Stimulated activated naive B cell treated with anti-CD40 and anti-IgM and Interleukin-4, amounts not matched to agents 10 μg/mL and 1 μg/mL and 100 μg/mL, for 72 hours (primary cell): ENCODE measurements at regions not wholly inside any gene's neighbourhood (a gene's known extent, or its start where the extent isn't known, plus 50 kb on each side); places are given as distances from the start of the nearest gene placed in this dataset.
"Not testable (repeated sequence)": the region's sequence is repeated elsewhere in the genome, so short reads cannot be mapped to it uniquely, and the experiment has no call there.

Source experiments
- ATAC-seq, 2 donors: fragments of 150-1000 bp; cut with Tn5 transposase; replicated peaks; 2 replicates each; pipeline ENCODE4 v1.10.0; 2021; ENCODE audit warnings: moderate library complexity in 1 of 2
- DNase-seq: peaks from one replicate; pipeline ENCODE4 v3.0.0; 2021
- H3K27ac Mint-ChIP-seq: one replicate; pipeline ENCODE4 v1.8.0; 2022; ENCODE audit warnings: mild to moderate bottlenecking, mixed read lengths
- H3K27me3 Mint-ChIP-seq, 2 donors: one replicate each; pipeline ENCODE4 v1.8.0; 2022; ENCODE audit warnings: mixed read lengths in 2 of 2
- H3K36me3 Mint-ChIP-seq, 2 donors: one replicate each; pipeline ENCODE4 v1.8.0; 2022; ENCODE audit warnings: mixed read lengths in 2 of 2, mild to moderate bottlenecking in 1 of 2
- H3K4me1 Mint-ChIP-seq, 2 donors: one replicate each; pipeline ENCODE4 v1.8.0; 2022; ENCODE audit warnings: mixed read lengths in 2 of 2, mild to moderate bottlenecking in 1 of 2
- H3K4me3 Mint-ChIP-seq, 2 donors: one replicate each; pipeline ENCODE4 v1.8.0; 2022; ENCODE audit warnings: mild to moderate bottlenecking in 2 of 2, mixed read lengths in 2 of 2, moderate library complexity in 1 of 2
- H3K9me3 Mint-ChIP-seq, 2 donors: one replicate each; pipeline ENCODE4 v1.8.0; 2022; ENCODE audit warnings: mixed read lengths in 2 of 2, mild to moderate bottlenecking in 1 of 2

DNA sequence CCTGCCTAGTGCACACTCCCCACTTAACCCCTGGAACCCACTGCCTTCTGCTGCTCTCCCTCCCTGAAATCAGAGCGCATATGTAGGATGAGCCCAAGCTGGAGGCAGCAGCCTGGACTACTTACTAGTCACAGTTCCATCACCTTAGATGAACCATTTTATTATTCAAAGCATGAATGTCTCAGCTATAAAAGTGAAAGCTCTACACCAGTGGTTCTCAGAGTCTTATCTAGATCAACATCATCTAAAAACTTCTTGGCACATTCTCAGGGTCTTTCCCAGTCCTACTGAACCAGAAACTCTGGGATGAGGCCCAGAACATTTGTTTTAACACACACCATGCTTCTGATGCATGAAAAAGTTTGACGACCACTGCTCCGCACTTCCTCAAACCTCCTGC is 100.3 kb upstream of the ANK3 start:
- peaks cover 0 to 6% of the 10 kb centered on the region in 2 donors for H3K27me3 Mint-ChIP-seq

DNA sequence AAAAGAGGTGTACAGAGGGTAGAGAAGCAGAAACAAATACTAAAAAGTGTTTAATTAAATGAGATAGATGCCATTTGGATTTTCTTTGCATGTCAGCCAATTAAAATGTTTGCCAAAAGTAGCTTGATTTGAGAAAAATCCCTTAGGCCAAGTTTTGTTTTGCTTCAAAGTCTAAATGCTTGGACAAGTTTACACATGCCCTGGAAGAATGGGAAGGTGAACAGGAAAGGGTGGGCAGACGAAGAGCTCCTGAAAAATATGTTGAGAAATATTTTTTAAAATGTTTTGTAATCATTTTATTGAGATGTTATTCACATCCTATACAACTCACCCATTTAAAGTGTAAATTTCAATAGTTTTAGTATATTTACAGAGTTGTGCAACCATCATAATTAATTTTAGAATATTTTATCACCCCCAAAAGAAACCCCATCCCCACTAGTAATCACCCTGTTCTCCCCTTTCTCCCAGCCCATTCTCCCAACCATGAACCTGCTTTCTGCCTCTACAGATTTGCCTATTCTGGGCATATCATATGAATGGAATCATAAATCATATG is 98.5 kb upstream of the ANK3 start:
- ATAC-seq (no peak), DNase-seq (no peak)
- no peaks in the 10 kb centered on the region for H3K36me3 Mint-ChIP-seq
- H3K4me1 Mint-ChIP-seq, result no peaks in the 10 kb centered on the region
- H3K4me3 Mint-ChIP-seq, result no peak overlapping the region
- peaks cover 0 to 6% of the 10 kb centered on the region in 2 donors for H3K27me3 Mint-ChIP-seq
- no peaks in the 10 kb centered on the region for H3K9me3 Mint-ChIP-seq
- no peak overlapping the region for H3K27ac Mint-ChIP-seq

More for the DNA sequence above, 100.3 kb upstream of the ANK3 start:
- DNase-seq (no peak), ATAC-seq (no peak)
- Mint-ChIP-seq H3K9me3 (no peaks in the 10 kb centered on the region), H3K27ac (no peak overlapping the region), H3K36me3 (no peaks in the 10 kb centered on the region), H3K4me3 (no peak overlapping the region), H3K4me1 (no peaks in the 10 kb centered on the region)

DNA sequence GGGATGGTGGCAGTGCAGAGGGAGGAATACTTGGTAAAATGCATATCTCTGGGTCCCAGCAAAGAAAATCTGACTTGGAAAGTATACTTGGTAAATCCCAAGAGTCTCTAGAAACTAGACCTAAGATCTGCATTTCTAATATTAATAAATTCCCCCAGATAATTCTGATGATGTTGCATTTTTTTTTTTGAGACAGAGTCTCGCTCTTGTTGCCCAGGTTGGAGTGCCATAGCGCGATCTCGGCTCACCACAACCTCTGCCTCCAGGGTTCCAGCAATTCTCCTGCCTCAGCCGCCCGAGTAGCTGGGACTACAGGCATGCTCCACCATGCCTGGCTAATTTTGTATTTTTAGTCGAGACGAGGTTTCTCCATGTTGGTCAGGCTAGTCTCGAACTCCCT is 97.9 kb upstream of the ANK3 start:
- Mint-ChIP-seq H3K27me3 (peaks cover 0 to 6% of the 10 kb centered on the region in 2 donors), H3K4me3 (no peak overlapping the region), H3K27ac (no peak overlapping the region), H3K4me1 (no peaks in the 10 kb centered on the region), H3K9me3 (no peaks in the 10 kb centered on the region), H3K36me3 (no peaks in the 10 kb centered on the region)
- DNase-seq (no peak), ATAC-seq (no peak)

DNA sequence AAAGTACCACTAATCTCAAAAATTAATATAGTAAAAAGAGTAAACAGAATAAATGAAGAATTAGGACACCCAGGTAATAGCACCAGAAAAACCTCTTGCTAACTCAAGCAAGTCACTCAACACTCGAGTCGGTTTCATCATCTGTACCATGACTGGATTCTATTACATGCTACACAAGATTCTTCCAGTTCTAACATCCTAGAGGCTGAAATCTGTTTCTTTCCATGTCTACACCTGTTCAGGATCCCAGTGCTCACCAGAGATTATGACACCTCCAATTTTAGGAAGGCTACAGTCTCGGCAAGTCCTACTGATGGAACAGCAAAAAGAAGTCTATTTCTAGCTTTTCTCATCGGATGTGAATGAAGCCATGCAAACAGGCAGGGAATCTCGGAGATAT is 95.3 kb upstream of the ANK3 start:
- Mint-ChIP-seq H3K4me3 (no peak overlapping the region), H3K9me3 (no peaks in the 10 kb centered on the region), H3K36me3 (no peaks in the 10 kb centered on the region), H3K4me1 (no peaks in the 10 kb centered on the region), H3K27ac (no peak overlapping the region), H3K27me3 (peaks cover 0 to 6% of the 10 kb centered on the region in 2 donors)
- DNase-seq, result no peak
- no peak for ATAC-seq

DNA sequence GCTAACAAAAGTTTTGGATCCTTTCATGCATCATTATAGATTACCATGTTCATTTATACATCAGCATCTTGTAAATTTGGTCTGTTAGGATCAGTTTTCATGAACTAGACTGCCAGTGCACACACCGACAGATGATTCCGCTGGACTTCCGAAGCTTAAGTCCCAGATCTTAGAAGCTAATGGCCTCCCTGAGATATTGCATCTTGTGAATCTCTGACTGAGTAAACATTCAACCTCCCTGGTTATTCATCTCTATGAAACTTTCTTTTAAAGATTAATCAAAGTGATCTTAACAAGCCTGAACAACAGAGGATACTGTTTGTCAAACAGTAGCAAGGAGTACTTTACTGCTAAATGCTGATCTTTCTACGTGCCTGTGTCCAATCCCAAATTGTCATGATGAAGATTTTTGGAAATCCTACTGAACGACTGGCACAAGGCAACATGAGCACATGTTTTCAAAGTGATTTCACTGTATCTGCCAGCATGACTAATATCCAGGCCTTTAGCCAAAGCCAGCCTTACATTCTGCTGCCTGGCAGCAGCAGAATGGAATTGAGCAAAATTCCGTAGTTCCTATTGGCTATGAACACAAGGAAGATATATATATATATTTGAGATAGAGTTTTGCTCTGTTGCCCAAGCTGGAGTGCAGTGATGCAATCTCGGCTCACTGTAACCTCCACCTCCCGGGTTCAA is 91.3 kb upstream of the ANK3 start:
- Mint-ChIP-seq H3K4me3 (no peak overlapping the region), H3K4me1 (no peaks in the 10 kb centered on the region)
- ATAC-seq, result no peak

DNA sequence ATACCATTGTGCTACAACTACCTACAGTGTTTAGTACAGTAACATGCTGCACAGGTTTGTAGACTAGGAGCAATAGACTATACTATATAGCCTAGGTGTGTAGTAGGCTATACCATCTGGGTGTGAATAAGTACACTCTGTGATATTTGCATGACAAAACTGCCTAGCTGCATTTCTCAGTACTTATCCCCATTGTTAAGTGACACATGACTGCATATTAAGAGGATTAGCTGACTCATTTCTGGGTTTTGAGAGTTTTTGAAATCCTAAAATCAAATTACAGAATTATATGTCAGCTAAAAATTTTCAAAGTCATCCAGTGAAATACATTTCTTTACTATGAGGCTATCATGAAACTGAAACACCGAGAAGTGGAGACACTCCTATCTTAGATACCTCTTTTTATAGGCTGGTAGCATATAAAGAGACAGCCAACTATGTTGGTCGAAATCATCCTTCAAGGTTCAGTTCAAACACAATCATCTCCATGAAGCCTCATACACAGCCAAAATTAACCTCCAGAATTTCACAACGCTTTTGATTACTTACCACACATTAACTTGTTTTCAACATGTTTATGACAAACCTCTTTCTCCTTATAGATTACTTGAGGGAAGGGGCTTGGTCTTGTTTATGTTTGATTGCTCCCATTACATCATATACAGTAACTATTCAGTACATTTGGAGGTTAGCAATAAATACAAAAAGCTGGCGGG is 89.8 kb upstream of the ANK3 start:
- H3K27me3 Mint-ChIP-seq, result no peaks in the 10 kb centered on the region
- no peaks in the 10 kb centered on the region for H3K4me1 Mint-ChIP-seq
- H3K36me3 Mint-ChIP-seq, result no peaks in the 10 kb centered on the region
- no peaks in the 10 kb centered on the region for H3K9me3 Mint-ChIP-seq
- no peak for ATAC-seq
- no peak overlapping the region for H3K4me3 Mint-ChIP-seq
- H3K27ac Mint-ChIP-seq, result no peak overlapping the region
- DNase-seq, result no peak

More for the DNA sequence above, 91.3 kb upstream of the ANK3 start:
- Mint-ChIP-seq H3K27me3 (peaks cover 0 to 6% of the 10 kb centered on the region in 2 donors), H3K9me3 (no peaks in the 10 kb centered on the region), H3K27ac (no peak overlapping the region), H3K36me3 (no peaks in the 10 kb centered on the region)
- DNase-seq, result no peak

DNA sequence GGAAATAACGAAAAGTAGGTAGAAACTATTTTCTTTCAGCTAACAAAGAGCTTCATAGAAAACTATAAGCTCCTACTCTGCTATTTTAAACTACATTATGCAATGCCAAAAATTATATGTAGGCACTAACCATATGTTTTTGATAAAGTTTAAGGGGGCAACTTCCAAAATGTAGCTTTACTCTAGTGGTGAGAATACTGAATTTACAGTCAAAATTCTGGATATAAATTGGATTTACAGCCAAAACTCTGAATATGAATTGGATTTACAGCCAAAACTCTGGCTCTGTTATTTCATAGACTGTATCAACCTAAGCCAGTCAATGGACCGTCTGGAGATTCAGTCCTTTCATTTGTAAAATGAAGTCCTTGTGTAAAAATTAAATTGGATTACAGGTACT is 86.8 kb upstream of the ANK3 start:
- H3K9me3 Mint-ChIP-seq, result no peaks in the 10 kb centered on the region
- H3K27me3 Mint-ChIP-seq, result peaks cover 3 to 6% of the 10 kb centered on the region in 2 donors
- H3K4me1 Mint-ChIP-seq, result no peaks in the 10 kb centered on the region
- ATAC-seq (no peak), DNase-seq (no peak)
- H3K27ac Mint-ChIP-seq, result no peak overlapping the region
- no peak overlapping the region for H3K4me3 Mint-ChIP-seq
- peaks cover 0 to 3% of the 10 kb centered on the region in 2 donors for H3K36me3 Mint-ChIP-seq

DNA sequence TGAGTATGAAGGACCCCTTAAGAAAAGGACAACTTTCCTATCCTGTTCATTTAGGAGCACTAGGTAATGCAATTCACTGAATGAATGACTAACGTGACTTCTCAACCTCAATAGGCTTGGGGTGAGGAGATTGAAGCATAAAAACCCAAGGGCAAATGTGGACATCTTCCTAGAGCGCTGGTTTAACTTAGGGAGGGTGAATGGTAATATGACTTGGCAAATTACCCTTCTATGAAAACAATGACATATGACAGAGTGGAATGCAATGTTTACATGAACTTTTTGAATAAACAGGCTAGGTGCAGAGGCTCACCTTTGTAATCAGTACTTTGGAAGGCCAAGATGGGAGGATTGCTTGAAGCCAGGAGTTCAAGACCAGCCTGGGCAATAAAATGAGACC is 83.9 kb upstream of the ANK3 start:
- Mint-ChIP-seq H3K27ac (no peak overlapping the region), H3K4me1 (no peaks in the 10 kb centered on the region), H3K9me3 (no peaks in the 10 kb centered on the region), H3K4me3 (no peak overlapping the region), H3K36me3 (peaks cover 0 to 3% of the 10 kb centered on the region in 2 donors), H3K27me3 (peaks cover 3 to 6% of the 10 kb centered on the region in 2 donors)
- no peak for DNase-seq
- ATAC-seq, result no peak

DNA sequence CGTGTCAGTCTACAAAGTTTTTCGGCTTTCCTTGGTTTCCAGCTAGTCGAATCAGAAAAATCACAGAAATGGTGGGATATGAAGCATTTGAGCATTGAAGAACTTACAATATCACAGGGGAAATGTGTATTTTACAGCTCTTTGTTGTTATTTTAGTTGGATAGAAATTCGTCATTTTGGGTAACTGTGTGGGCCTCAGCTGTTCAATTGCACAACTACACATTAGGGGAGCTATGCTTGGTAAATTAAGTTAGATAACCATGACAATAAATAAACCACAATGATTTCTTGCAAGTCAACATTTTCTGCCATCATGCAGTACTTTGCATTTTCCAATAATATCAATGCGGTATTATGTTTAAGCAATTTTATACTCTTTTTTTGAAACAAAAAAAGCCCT is 80.4 kb upstream of the ANK3 start:
- DNase-seq (no peak), ATAC-seq (no peak)
- peaks cover 0 to 3% of the 10 kb centered on the region in 2 donors for H3K36me3 Mint-ChIP-seq
- H3K27me3 Mint-ChIP-seq, result peaks cover 3 to 6% of the 10 kb centered on the region in 2 donors
- H3K27ac Mint-ChIP-seq, result no peak overlapping the region
- no peaks in the 10 kb centered on the region for H3K4me1 Mint-ChIP-seq
- no peak overlapping the region for H3K4me3 Mint-ChIP-seq
- no peaks in the 10 kb centered on the region for H3K9me3 Mint-ChIP-seq

DNA sequence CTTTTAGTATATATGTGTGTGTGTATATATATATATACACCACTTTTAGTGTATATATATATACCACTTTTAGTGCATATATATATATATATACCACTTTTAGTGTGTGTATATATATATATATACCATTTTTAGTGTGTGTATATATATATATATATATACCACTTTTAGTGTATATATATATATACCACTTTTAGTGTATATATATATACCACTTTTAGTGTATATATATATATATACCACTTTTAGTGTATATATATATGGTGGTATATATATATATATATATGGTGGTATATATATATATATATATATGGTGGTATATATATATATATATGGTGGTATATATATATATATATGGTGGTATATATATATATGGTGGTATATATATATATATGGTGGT is 79.5 kb upstream of the ANK3 start:
- H3K36me3 Mint-ChIP-seq, H3K4me1 Mint-ChIP-seq, ATAC-seq, H3K27me3 Mint-ChIP-seq, H3K9me3 Mint-ChIP-seq, H3K27ac Mint-ChIP-seq, DNase-seq, H3K4me3 Mint-ChIP-seq: not testable (repeated sequence)

DNA sequence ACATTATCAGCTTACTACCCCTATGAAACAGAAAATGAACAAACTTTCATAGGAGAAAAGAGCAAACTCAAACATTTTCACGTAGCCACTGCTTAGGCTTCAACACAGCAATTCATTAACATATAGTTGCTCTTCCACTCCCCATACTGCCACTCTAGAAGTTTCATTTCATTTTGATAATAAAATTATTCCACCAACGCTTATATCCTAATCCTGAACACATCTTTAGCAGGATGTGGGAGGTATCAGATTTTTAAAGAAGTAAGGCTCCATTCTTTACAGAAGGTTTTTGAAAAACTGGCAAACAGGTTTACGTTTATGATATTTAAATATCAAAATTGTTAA is 77.5 kb upstream of the ANK3 start:
- Mint-ChIP-seq H3K9me3 (no peaks in the 10 kb centered on the region), H3K27ac (no peak overlapping the region), H3K36me3 (no peaks in the 10 kb centered on the region), H3K4me3 (no peak overlapping the region), H3K4me1 (no peaks in the 10 kb centered on the region), H3K27me3 (no peaks in the 10 kb centered on the region)
- ATAC-seq (no peak), DNase-seq (no peak)

DNA sequence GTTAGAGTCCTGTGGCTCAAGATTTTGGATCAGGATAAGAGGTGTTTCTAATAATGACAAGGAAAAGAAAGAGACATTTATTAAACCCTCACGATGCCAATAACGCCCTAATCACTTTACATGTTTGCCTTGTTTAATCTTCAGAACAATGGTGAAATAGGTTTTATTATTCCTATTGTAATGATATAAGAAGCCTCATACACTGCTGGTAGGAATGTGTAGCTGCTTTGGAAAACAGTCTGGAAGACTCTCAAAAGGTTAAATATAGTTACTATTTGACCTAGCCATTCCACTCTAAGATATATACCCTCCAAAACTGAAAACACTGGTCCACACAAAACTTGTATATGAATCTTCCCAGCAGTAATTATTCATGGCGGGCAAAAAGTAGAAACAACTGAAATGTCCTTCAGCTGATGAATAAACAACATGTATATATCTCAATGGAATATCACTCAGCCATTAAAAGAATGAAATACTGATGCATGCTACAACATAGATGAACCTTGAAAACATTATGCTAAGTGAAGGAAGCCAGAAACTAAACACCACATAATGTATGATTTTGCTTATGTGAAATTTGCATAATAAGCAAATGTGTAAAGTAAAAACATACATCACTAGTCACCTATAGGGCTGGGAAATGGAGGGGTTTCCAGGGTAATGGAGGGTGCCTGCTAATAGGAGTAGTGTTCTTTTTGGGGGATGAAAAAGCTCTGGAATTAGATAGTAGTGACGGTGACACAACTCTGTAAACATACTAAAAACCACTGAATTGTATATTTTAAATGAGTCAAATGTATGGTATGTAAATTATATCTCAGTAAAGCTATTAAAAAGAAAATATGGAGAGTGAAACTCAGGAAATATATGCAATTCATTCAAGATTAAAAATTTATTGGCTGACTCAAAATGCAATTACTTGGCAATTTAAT is 76.9 kb upstream of the ANK3 start:
- Mint-ChIP-seq H3K27ac (no peak overlapping the region), H3K4me3 (no peak overlapping the region), H3K27me3 (no peaks in the 10 kb centered on the region), H3K4me1 (peaks cover 3 to 6% of the 10 kb centered on the region in 2 donors), H3K36me3 (no peaks in the 10 kb centered on the region), H3K9me3 (no peaks in the 10 kb centered on the region)
- DNase-seq (no peak), ATAC-seq (no peak)

DNA sequence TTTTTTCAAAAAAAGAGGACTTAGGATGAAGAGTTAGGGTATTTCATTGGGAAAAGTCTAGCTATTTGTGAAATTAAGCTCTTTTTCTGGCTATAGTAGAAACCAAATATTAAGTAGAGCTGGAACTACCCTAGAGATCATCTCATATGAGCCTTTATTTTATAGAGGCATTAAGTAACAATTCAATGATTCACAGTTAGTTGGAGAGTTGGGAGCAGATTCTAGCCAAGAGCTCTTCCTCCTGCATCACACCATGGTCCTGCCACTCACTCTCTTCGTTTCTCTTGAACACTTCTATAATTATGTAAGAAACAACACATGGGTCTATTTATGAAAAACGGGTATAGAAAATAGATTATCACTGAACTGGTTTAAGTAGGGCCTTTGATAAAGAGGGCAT is 76.1 kb upstream of the ANK3 start:
- no peaks in the 10 kb centered on the region for H3K36me3 Mint-ChIP-seq
- H3K27ac Mint-ChIP-seq, result no peak overlapping the region
- H3K4me1 Mint-ChIP-seq, result peaks cover 3 to 6% of the 10 kb centered on the region in 2 donors
- no peaks in the 10 kb centered on the region for H3K9me3 Mint-ChIP-seq
- H3K27me3 Mint-ChIP-seq, result no peaks in the 10 kb centered on the region
- ATAC-seq, result no peak
- H3K4me3 Mint-ChIP-seq, result no peak overlapping the region
- DNase-seq, result no peak

DNA sequence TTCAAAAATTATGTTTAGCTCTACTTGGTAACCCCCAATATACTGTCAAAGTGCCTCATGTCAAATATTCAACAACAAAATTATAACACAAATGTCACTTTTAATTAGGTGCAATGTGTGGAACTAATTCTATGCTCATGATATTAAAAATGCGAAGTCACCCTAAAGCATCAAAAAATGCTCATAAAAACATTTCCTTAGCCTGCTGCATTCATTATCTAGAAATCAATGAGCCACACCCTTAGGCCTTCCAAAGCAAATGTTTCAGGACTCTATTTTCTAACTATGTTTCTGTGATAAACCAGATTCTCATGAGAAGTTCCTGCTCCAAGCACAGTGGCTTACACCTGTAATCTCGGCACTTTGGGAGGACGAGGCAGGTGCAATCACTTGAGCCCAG is 75.0 kb upstream of the ANK3 start:
- ATAC-seq (no peak), DNase-seq (no peak)
- no peaks in the 10 kb centered on the region for H3K36me3 Mint-ChIP-seq
- no peaks in the 10 kb centered on the region for H3K27me3 Mint-ChIP-seq
- no peaks in the 10 kb centered on the region for H3K9me3 Mint-ChIP-seq
- H3K4me3 Mint-ChIP-seq, result no peak overlapping the region
- H3K27ac Mint-ChIP-seq, result no peak overlapping the region
- H3K4me1 Mint-ChIP-seq, result peaks cover 3 to 6% of the 10 kb centered on the region in 2 donors
